NCI-H1092 treated with DMSO at 0.1 percent for 48 hours (cell line): ENCODE measurements at regions not wholly inside any gene's neighbourhood (a gene's known extent, or its start where the extent isn't known, plus 50 kb on each side); places are given as distances from the start of the nearest gene placed in this dataset.

Experiments used
- DNase-seq: peaks from one replicate; lab custom pipeline; 2025; lab: John Stamatoyannopoulos, UW

GRCh38 chr2:207257251-207258250, 91.8 kb upstream of the KLF7 start:
- peak; percentile 5 for DNase-seq

- DNase-seq: peak; percentile 41
Measured at GRCh38 chr2:207258263-207258991, 92.7 kb upstream of the KLF7 start.

- no peak for DNase-seq
Measured at GRCh38 chr2:207260021-207260420, 94.3 kb upstream of the KLF7 start.

GRCh38 chr2:207260947-207261346, 95.2 kb upstream of the KLF7 start:
- no peak for DNase-seq

- DNase-seq: no peak
Measured at GRCh38 chr2:207264310-207264709, 98.6 kb upstream of the KLF7 start.

GRCh38 chr2:207265332-207265731, 99.6 kb upstream of the KLF7 start:
- no peak for DNase-seq

GRCh38 chr2:207265869-207266268, 100.1 kb upstream of the KLF7 start:
- DNase-seq: no peak

- DNase-seq: no peak
Measured at GRCh38 chr2:207266648-207267047, 100.9 kb upstream of the KLF7 start.

- DNase-seq: no peak
Measured at GRCh38 chr2:207269038-207269437, 103.3 kb upstream of the KLF7 start.

- DNase-seq: no peak
Measured at GRCh38 chr2:207274530-207275189, 108.9 kb upstream of the KLF7 start.

- no peak for DNase-seq
Measured at GRCh38 chr2:207275779-207276178, 110.0 kb upstream of the KLF7 start.

GRCh38 chr2:207276248-207276647, 110.5 kb upstream of the KLF7 start:
- no peak for DNase-seq

- DNase-seq: no peak
Measured at GRCh38 chr2:207276858-207277257, 111.1 kb upstream of the KLF7 start.

- no peak for DNase-seq
Measured at GRCh38 chr2:207279520-207279919, 113.8 kb upstream of the KLF7 start.

GRCh38 chr2:207281436-207281835, 115.7 kb upstream of the KLF7 start:
- no peak for DNase-seq

GRCh38 chr2:207282916-207283315, 117.2 kb upstream of the KLF7 start:
- no peak for DNase-seq

GRCh38 chr2:207283356-207283755, 117.6 kb upstream of the KLF7 start:
- DNase-seq: no peak

- DNase-seq: no peak
Measured at GRCh38 chr2:207284556-207285472, 119.1 kb upstream of the KLF7 start.

GRCh38 chr2:207285473-207285815, 119.7 kb upstream of the KLF7 start:
- DNase-seq: no peak

- no peak for DNase-seq
Measured at GRCh38 chr2:207286106-207286505, 120.4 kb upstream of the KLF7 start.

GRCh38 chr2:207288628-207289027, 122.9 kb upstream of the KLF7 start:
- DNase-seq: no peak
